ENCODE measurements at regions not wholly inside any gene's neighbourhood (a gene's known extent, or its start where the extent isn't known, plus 50 kb on each side); places are given as distances from the start of the nearest gene placed in this dataset.

DNA sequence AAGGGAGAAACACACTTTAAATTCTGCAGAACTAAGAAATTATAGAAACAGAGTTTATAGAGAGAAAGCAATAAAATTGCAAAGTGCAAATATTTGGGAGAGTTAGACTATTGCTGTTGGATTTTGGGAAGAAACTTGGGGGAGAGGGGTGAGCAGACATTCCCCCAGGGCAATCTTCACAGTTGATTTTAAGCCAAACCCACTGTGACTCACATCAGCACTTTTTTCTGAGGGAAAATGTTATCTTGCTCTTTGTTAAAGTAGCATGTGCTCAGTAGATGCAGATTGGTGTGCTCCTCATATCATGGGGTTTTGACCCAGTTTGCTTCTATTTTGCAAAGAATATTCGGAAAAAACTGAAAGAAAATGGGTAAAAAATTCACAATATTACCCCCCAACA lies 367.6 kb downstream of the CDH11 start:
- H3K27ac ChIP-seq (ENCODE audit: low read length) = no peak overlapping the region
- H3K9ac ChIP-seq (ENCODE audit: low read depth, low read length) = no peak overlapping the region
- H3K9me3 ChIP-seq (ENCODE audit: insufficient read depth, low read depth, low read length) = no peaks in the 10 kb centered on the region

DNA sequence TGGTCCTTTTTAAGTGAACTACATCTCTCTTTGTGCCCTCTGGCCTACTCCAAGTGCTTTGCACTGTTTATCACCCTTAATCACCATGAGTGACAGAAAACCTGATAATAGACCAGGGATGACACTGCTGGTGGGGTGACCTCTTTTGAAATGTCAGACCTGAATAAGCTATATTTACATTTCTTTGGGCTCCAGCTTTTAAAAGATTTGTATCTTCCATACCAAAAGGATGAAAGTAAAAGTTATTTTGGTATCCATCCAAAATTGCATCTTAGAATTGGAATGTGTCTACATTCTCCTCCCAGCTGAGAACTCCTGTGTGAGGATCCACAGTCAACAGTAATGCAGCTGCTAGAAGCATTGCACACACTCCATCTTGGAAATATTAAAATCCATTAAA lies 370.0 kb downstream of the CDH11 start:
- Histone ChIP-seq H3K27me3 (ENCODE audit: insufficient read depth, low read length) (no peaks in the 10 kb centered on the region), H3K9ac (ENCODE audit: low read depth, low read length) (no peak overlapping the region), H3K4me1 (ENCODE audit: insufficient read depth, low read length) (no peaks in the 10 kb centered on the region), H3K9me3 (ENCODE audit: insufficient read depth, low read depth, low read length) (no peaks in the 10 kb centered on the region), H3K4me3 (ENCODE audit: low read length) (no peak overlapping the region), H3K36me3 (ENCODE audit: insufficient read depth, low read depth, low read length) (no peaks in the 10 kb centered on the region), H3K27ac (ENCODE audit: low read length) (no peak overlapping the region)

More for the DNA sequence above, 367.6 kb downstream of the CDH11 start:
- H3K4me3 ChIP-seq (ENCODE audit: low read length) = no peak overlapping the region
- no peaks in the 10 kb centered on the region for H3K4me1 ChIP-seq (ENCODE audit: insufficient read depth, low read length)
- H3K36me3 ChIP-seq (ENCODE audit: insufficient read depth, low read depth, low read length) = no peaks in the 10 kb centered on the region
- H3K27me3 ChIP-seq (ENCODE audit: insufficient read depth, low read length) = no peaks in the 10 kb centered on the region

DNA sequence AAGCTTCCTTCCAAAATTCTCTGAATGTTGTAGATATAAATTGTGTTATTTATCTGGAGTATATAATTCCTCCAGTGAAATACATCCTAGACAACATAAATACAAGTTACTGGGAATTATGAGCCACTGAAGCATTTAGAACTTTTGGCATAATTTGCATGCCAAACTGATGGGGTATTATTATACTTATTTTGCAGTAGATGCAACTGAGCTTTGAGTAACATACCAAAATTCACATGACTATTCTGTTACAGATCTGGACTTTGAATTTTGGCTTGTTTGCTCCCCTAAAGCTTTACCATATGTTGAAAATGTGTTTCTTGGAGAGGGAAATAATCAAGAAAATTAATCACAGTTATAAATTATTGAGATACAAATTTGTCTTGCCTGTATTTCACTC lies 372.5 kb downstream of the CDH11 start:
- H3K9me3 ChIP-seq (ENCODE audit: insufficient read depth, low read depth, low read length) = no peaks in the 10 kb centered on the region
- no peak overlapping the region for H3K27ac ChIP-seq (ENCODE audit: low read length)
- no peaks in the 10 kb centered on the region for H3K27me3 ChIP-seq (ENCODE audit: insufficient read depth, low read length)
- H3K9ac ChIP-seq (ENCODE audit: low read depth, low read length) = no peak overlapping the region
- no peak overlapping the region for H3K4me3 ChIP-seq (ENCODE audit: low read length)
- peaks cover 8% of the 10 kb centered on the region; the same call in 1 of the 2 replicates for H3K4me1 ChIP-seq (ENCODE audit: insufficient read depth, low read length)
- H3K36me3 ChIP-seq (ENCODE audit: insufficient read depth, low read depth, low read length) = no peaks in the 10 kb centered on the region

DNA sequence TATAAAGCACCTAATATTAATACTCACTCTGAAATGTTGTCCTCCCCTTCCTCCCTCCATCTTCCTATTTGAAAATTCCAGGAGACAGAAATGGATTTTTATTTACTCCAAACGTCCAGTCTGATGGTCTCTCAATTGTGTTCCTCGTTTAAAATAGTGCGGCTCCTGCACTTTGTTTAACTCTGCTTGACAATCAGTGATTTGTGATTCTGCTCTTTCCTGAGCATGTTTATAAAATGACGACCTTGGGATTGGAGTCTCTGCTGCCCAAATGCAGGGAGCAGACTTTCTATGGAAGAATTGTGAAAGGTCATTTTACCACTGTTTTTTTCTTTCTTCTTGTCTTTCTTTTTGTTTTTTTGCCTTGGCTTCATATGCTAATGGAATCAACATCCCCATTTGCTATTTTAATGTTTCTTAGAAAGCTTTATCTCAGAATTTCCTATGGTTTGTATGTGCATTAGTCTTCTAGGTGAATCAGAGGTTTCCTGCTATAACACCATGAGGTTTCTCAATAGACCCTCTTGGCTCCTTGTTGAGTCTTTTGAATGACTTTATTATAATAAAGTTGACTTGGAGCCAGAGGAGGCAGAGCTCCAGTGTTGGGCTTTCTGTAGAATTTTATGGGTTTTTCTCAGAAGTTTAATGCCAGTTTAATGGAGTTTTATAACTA lies 376.5 kb downstream of the CDH11 start:
- H3K4me1 ChIP-seq (ENCODE audit: insufficient read depth, low read length) = peaks cover 8% of the 10 kb centered on the region; the same call in 1 of the 2 replicates
- H3K4me3 ChIP-seq (ENCODE audit: low read length) = no peak overlapping the region
- no peak overlapping the region for H3K27ac ChIP-seq (ENCODE audit: low read length)
- no peak overlapping the region for H3K9ac ChIP-seq (ENCODE audit: low read depth, low read length)
- no peaks in the 10 kb centered on the region for H3K9me3 ChIP-seq (ENCODE audit: insufficient read depth, low read depth, low read length)
- H3K27me3 ChIP-seq (ENCODE audit: insufficient read depth, low read length) = no peaks in the 10 kb centered on the region
- H3K36me3 ChIP-seq (ENCODE audit: insufficient read depth, low read depth, low read length) = no peaks in the 10 kb centered on the region

DNA sequence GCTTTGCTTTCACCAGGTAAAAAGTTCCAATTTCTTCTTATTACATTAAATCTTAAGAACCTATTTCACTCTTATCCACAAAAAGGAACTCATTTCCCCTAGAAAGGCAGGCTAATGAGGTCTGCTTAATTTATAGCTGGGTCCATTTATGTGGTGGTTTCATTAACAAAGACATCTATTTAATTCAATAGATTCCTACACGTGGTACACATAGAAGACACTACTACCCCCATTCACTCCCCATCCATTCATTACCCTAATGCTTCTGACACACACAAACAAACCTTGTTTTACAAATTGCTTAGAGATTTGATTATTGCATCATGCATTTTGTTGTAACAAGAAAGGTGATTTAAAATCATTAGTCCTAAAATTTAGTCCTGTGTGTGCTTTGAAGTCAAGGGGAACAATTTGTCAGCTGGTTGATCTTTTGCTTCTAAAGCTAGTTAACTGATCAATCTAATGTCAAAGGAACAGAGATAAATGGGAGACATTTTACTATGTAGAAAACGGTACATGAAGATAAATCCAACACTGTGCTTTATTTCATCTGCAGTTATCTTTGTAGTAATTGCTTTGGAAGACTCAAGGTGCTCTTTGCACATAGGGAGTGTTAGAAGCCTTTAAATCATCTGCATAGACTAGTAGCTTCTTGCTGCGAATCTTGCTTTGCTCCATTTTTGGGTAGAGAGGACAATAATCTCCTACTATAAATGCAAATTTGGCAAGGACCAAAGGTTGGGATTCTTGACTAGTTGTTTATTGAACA lies 379.2 kb downstream of the CDH11 start:
- no peak overlapping the region for H3K9ac ChIP-seq (ENCODE audit: low read depth, low read length)
- no peaks in the 10 kb centered on the region for H3K27me3 ChIP-seq (ENCODE audit: insufficient read depth, low read length)
- H3K4me3 ChIP-seq (ENCODE audit: low read length) = no peak overlapping the region
- no peak overlapping the region for H3K27ac ChIP-seq (ENCODE audit: low read length)
- no peaks in the 10 kb centered on the region for H3K36me3 ChIP-seq (ENCODE audit: insufficient read depth, low read depth, low read length)
- H3K9me3 ChIP-seq (ENCODE audit: insufficient read depth, low read depth, low read length) = no peaks in the 10 kb centered on the region
- H3K4me1 ChIP-seq (ENCODE audit: insufficient read depth, low read length) = peaks cover 8% of the 10 kb centered on the region; the same call in 1 of the 2 replicates

DNA sequence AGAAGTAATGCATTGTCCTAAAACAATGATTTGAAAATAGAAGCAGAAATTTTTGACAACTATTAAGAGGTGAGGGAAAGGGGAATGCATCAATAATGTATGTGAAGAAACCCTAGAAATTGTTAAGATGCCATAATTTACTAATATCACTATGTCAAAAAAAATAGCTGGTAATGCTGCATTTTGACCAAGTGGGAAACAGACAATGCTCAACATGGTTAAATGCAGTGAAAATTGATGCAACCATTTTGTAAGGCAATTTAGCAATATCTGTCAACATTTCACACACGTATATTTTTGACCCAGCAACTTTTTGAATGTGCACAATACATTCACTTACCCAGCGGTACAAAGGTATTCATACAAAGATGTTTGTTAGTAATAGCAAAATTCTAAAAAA lies 381.6 kb downstream of the CDH11 start:
- Histone ChIP-seq H3K27ac (ENCODE audit: low read length) (no peak overlapping the region), H3K9me3 (ENCODE audit: insufficient read depth, low read depth, low read length) (no peaks in the 10 kb centered on the region), H3K27me3 (ENCODE audit: insufficient read depth, low read length) (no peaks in the 10 kb centered on the region), H3K9ac (ENCODE audit: low read depth, low read length) (no peak overlapping the region), H3K4me3 (ENCODE audit: low read length) (no peak overlapping the region), H3K36me3 (ENCODE audit: insufficient read depth, low read depth, low read length) (no peaks in the 10 kb centered on the region), H3K4me1 (ENCODE audit: insufficient read depth, low read length) (no peaks in the 10 kb centered on the region; the same call in 1 of the 2 replicates)

DNA sequence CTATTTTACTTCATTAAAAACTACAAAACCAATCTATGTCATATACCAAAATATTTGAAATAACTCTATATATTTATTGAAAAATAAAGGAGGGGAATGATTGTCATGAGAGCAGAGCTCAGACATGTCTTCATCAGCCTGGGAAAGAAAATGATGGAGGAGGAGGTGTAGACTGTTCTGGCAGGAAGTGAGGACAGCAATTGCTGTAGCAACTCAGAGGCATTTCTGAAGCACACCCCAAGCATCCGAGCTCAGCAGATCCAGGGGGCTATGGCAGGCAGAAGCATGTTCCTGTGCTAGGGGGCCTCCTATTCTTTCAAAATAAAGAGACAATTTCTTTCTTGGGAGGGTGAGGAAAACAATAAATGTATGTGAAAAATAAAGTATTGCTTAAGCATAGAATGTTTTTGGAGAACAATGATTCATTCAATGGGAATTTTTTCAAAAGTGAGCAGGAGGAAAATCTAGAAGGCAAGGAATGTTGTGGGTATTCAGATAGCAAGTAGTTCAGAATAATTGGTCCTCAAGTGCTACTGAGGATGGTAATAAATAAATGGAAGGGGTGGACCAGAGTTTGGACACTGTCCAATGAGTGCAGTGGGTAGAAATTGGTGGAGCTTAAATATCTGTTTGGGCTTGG lies 383.4 kb downstream of the CDH11 start:
- Histone ChIP-seq H3K36me3 (ENCODE audit: insufficient read depth, low read depth, low read length) (no peaks in the 10 kb centered on the region), H3K27ac (ENCODE audit: low read length) (no peak overlapping the region), H3K27me3 (ENCODE audit: insufficient read depth, low read length) (no peaks in the 10 kb centered on the region), H3K9me3 (ENCODE audit: insufficient read depth, low read depth, low read length) (no peaks in the 10 kb centered on the region), H3K9ac (ENCODE audit: low read depth, low read length) (no peak overlapping the region), H3K4me1 (ENCODE audit: insufficient read depth, low read length) (no peaks in the 10 kb centered on the region), H3K4me3 (ENCODE audit: low read length) (no peak overlapping the region)

DNA sequence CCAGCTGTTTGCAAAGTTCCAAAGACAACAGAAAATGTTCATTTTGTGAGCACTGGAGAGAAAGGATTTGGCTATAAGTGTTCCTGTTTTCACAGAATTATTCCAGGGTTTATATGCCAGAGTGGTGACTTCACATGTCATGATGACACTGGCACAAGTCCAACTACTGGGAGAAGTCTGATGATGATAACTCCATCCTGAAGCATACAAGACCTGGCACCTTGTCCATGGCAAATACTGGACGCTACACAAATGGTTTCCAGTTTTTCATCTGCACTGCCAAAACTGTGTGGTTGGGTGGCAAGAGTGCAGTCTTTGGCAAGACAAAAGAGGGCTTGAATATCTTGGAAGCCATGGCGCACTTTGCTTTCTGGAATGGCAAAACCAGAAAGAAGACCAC lies 385.0 kb downstream of the CDH11 start:
- no peak overlapping the region for H3K9ac ChIP-seq (ENCODE audit: low read depth, low read length)
- H3K27ac ChIP-seq (ENCODE audit: low read length) = no peak overlapping the region
- no peaks in the 10 kb centered on the region for H3K4me1 ChIP-seq (ENCODE audit: insufficient read depth, low read length)

DNA sequence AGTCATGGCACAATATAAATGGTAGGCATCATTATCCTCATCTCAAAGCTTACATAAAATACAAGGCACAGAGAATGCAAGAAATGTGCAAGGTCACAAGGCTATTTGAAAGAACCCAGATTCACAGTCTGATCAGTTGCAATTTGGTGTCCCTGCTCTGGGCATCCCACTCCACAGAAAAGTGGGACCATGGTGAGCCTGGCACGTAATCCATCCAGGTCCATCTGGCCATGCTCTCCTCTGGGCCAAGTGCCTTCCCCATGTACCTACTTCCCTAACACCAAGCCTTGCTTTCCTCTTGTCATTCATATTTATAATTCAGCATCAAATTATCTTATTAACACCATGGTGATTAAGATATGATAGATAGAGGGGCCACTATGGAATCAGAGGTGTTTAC lies 390.0 kb downstream of the CDH11 start:
- Histone ChIP-seq H3K9ac (ENCODE audit: low read depth, low read length) (no peak overlapping the region), H3K27me3 (ENCODE audit: insufficient read depth, low read length) (no peaks in the 10 kb centered on the region), H3K4me3 (ENCODE audit: low read length) (no peak overlapping the region), H3K9me3 (ENCODE audit: insufficient read depth, low read depth, low read length) (no peaks in the 10 kb centered on the region), H3K27ac (ENCODE audit: low read length) (no peak overlapping the region), H3K36me3 (ENCODE audit: insufficient read depth, low read depth, low read length) (no peaks in the 10 kb centered on the region), H3K4me1 (ENCODE audit: insufficient read depth, low read length) (no peaks in the 10 kb centered on the region)

More for the DNA sequence above, 385.0 kb downstream of the CDH11 start:
- Histone ChIP-seq H3K9me3 (ENCODE audit: insufficient read depth, low read depth, low read length) (no peaks in the 10 kb centered on the region), H3K4me3 (ENCODE audit: low read length) (no peak overlapping the region), H3K36me3 (ENCODE audit: insufficient read depth, low read depth, low read length) (no peaks in the 10 kb centered on the region), H3K27me3 (ENCODE audit: insufficient read depth, low read length) (no peaks in the 10 kb centered on the region)

DNA sequence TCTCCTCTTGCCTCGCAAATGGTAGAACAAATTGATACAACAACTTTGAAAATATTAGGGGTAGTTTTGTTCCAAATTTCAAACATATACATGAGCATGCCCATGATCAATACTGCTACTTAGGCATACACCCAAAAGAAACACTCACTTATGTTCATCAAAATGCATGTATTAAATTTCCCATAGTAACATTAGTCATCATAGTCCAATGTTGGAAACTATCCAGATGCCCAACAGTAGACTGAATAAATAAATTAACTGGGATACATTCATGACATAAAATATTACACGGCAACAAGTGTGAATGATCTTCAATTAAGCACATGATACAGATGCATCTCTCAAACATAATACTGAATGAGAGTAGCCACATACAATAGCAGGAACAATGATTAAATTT lies 391.6 kb downstream of the CDH11 start:
- no peaks in the 10 kb centered on the region for H3K36me3 ChIP-seq (ENCODE audit: insufficient read depth, low read depth, low read length)
- no peaks in the 10 kb centered on the region for H3K27me3 ChIP-seq (ENCODE audit: insufficient read depth, low read length)
- no peak overlapping the region for H3K9ac ChIP-seq (ENCODE audit: low read depth, low read length)
- H3K4me1 ChIP-seq (ENCODE audit: insufficient read depth, low read length) = no peaks in the 10 kb centered on the region
- no peak overlapping the region for H3K27ac ChIP-seq (ENCODE audit: low read length)
- no peak overlapping the region for H3K4me3 ChIP-seq (ENCODE audit: low read length)
- H3K9me3 ChIP-seq (ENCODE audit: insufficient read depth, low read depth, low read length) = no peaks in the 10 kb centered on the region

DNA sequence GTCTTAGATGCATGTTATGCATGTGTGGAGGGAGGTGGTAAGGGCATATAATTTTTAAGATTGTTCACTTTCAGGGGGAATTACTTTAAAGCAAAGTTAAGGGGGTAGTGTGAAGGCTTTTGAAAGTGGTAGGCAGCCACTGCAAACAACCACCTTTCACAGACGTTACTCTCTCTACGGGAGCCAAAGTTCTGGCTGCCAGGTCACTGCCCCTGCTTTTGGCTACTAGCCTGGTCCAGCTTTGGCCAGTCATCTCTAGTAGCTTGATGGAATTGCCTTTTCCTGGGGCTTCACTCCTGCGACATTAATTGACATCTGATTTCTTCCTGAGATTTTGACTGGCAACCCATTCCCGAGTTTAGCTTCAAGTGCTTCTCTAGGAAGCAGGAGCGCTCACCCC lies 397.5 kb downstream of the CDH11 start:
- Histone ChIP-seq H3K4me3 (ENCODE audit: low read length) (no peak overlapping the region), H3K27me3 (ENCODE audit: insufficient read depth, low read length) (no peaks in the 10 kb centered on the region), H3K36me3 (ENCODE audit: insufficient read depth, low read depth, low read length) (no peaks in the 10 kb centered on the region), H3K9me3 (ENCODE audit: insufficient read depth, low read depth, low read length) (no peaks in the 10 kb centered on the region), H3K27ac (ENCODE audit: low read length) (no peak overlapping the region), H3K9ac (ENCODE audit: low read depth, low read length) (no peak overlapping the region), H3K4me1 (ENCODE audit: insufficient read depth, low read length) (no peaks in the 10 kb centered on the region)

DNA sequence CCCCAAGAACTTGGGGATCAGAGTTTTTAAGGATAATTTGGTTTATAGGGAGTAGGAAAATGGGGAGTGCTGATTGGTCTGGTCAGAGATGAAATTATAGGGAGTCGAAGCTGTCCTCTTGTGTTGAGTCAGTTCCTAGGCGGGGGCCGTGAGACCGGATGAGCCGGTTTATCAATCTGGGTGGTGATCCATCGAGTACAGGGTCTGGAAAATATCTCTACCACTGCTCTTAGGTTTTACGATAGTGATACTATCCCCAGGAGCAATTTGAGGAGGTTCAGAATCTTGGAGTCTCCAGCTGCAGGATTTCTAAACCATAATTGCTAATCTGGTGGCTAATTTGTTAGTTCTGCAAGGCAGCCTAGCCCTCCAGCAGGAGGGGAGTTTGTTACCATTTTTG lies 403.4 kb downstream of the CDH11 start:
- Histone ChIP-seq H3K27ac (ENCODE audit: low read length) (no peak overlapping the region), H3K4me3 (ENCODE audit: low read length) (no peak overlapping the region), H3K4me1 (ENCODE audit: insufficient read depth, low read length) (no peaks in the 10 kb centered on the region), H3K36me3 (ENCODE audit: insufficient read depth, low read depth, low read length) (no peaks in the 10 kb centered on the region), H3K27me3 (ENCODE audit: insufficient read depth, low read length) (no peaks in the 10 kb centered on the region), H3K9me3 (ENCODE audit: insufficient read depth, low read depth, low read length) (no peaks in the 10 kb centered on the region), H3K9ac (ENCODE audit: low read depth, low read length) (no peak overlapping the region)

Measured in iPS-20b (cell line).